ENCODE measurements at regions not wholly inside any gene's neighbourhood (a gene's known extent, or its start where the extent isn't known, plus 50 kb on each side); places are given as distances from the start of the nearest gene placed in this dataset.

DNA sequence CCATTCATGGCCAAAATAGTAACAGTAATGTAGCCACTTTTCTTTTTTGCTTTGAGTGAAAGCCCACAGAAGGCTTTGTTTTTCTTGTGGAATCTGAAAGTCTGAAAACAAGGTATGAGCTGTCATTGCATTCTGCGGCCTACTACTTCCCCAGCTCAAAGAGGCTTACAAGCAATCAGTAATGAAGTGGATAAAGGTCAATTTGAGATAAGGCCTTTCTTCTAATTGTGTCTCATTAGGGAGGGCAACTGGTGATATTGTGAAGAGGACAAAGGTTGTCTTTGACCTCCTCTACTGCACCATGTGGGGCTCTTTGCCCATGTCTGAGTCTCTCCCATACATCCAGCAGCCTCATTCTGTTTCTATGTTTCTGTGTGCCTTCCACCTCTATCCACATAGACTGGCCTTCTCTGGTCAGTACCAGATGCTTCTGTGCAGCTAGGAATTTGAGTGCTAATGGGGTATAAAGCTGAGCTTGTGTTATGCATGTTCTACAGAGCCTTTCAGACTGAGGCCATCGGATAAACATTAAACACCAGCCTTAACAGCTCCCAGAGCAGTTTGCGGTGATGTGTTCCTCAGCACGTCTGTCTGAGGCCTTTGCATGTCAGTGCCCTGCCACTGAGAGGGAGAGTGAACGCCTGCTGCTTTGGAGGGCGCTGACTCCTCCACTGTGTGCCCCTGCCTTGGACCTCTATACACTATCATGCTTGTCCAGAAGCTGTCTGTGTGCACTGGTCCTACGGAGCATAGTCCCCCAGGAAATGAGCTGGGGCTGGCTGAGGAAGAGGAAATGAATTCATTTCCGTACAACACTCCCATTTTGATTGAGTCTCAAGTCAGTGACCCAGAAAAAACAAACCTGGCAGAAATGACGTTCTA is 80.2 kb downstream of the SH2D1A start:
- TF ChIP-seq ZNF274 (IDR thresholded peaks at IDR 0.05; ENCODE audit: low read depth, low read length) = no peak
- TF ChIP-seq SUZ12 (IDR thresholded peaks at IDR 0.05; ENCODE audit: extremely low read depth, insufficient read depth, insufficient read length) = no peak
- no peak for TF ChIP-seq YY1 (IDR thresholded peaks at IDR 0.05; ENCODE audit: insufficient read depth, insufficient read length)
